Lung (tissue), 11 donors: ENCODE measurements at regions not wholly inside any gene's neighbourhood (a gene's known extent, or its start where the extent isn't known, plus 50 kb on each side); places are given as distances from the start of the nearest gene placed in this dataset.

ENCODE experiments used
- ATAC-seq: fragments of 200-7000 bp; cut with Tn5 transposase; one replicate; pipeline ENCODE4 v1.9.1; 2020; ENCODE audit warnings: moderate number of reproducible peaks; ENCODE audit not compliant: insufficient read depth, low FRiP score
- DNase-seq, 3 donors: peaks; one replicate each; pipeline ENCODE4 v3.0.0-alpha.2; 2013 to 2017
- H3K27ac ChIP-seq, 2 donors: one replicate each; pipeline ENCODE4 v1.5.1; 2013; ENCODE audit warnings: mild to moderate bottlenecking in 2 of 2, moderate library complexity in 2 of 2, control low read depth in 1 of 2, inconsistent platforms in 1 of 2, low read depth in 1 of 2, low read length in 1 of 2
- H3K27me3 ChIP-seq, 3 donors: one replicate each; pipeline ENCODE4 v1.5.1; 2013; ENCODE audit warnings: low read length in 2 of 3; ENCODE audit not compliant: control insufficient read depth in 3 of 3, insufficient read depth in 3 of 3
- H3K36me3 ChIP-seq, 4 donors: one replicate each; pipeline ENCODE4 v1.5.1; 2013; ENCODE audit warnings: low read length in 4 of 4, mild to moderate bottlenecking in 1 of 4, moderate library complexity in 1 of 4; ENCODE audit not compliant: control insufficient read depth in 4 of 4, insufficient read depth in 4 of 4
- H3K4me1 ChIP-seq, 5 donors: one replicate each; pipeline ENCODE4 v1.5.1; 2013; ENCODE audit warnings: low read length in 5 of 5, mild to moderate bottlenecking in 2 of 5, moderate library complexity in 1 of 5; ENCODE audit not compliant: control insufficient read depth in 5 of 5, insufficient read depth in 5 of 5
- H3K4me3 ChIP-seq: one replicate; pipeline ENCODE4 v1.5.1; 2013; ENCODE audit warnings: mild to moderate bottlenecking, control low read depth, moderate library complexity
- H3K9ac ChIP-seq, 2 donors: one replicate each; pipeline ENCODE4 v1.5.1; 2013; ENCODE audit warnings: low read length in 2 of 2, control low read depth in 1 of 2; ENCODE audit not compliant: insufficient read depth in 1 of 2
- H3K9me3 ChIP-seq, 4 donors: one replicate each; pipeline ENCODE4 v1.5.1; 2013; ENCODE audit warnings: low read length in 3 of 4, mild to moderate bottlenecking in 1 of 4, moderate library complexity in 1 of 4; ENCODE audit not compliant: control insufficient read depth in 4 of 4, insufficient read depth in 3 of 4
- WGBS, 2 donors: extraction: QIAGEN DNeasy Blood & Tissue Kit; methylation state at CpG; one replicate each; pipeline ENCODE4 v1.1.7; 2013; 5-methylcytosine and 5-hydroxymethylcytosine counted together
- TF ChIP-seq, protein P1 (sequence below): IDR thresholded peaks from 2 replicates; pipeline ENCODE4 v1.5.1; 2012; ENCODE audit warnings: mild to moderate bottlenecking; ENCODE audit errors: control extremely low read depth, extremely low read depth
- donor health status: control.
- donor health status: control.
- donor health status: Bipolar disorder and iron deficiency.
- donor health status: healthy.
- donor health status: DM: yes; HTN: yes; CAD: no.

DNA sequence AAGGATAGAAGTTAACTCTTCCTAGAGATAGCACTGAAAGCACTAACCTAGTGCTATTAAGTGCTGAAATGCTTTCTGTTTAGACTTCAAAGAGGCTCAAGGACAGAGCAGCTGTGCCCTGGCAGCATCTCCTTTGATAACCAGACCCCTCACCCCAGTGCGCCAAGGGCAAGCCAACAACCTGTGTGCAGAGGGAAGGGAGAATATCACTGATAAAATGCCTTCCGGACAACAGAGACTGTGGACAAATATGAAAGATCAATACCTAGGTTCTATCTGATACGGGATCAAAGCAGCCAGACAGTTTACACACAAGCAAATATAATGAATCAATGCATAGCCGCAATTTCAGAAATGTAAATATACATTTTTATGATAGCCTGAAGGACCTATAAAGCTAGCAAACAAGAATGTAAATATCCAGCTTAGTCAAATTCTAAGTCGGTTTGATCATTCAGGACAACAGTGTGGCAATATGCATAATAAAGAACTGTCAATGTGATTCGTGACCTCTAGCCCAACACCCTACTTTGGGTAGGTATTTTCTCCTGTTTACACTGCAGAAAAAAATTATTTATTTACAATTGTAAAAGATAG is 91.8 kb upstream of the RFX8 start:
- H3K4me3 ChIP-seq: no peak overlapping the region
- H3K9ac ChIP-seq: no peak overlapping the region
- DNase-seq (no peak), ATAC-seq (no peak)
- no peaks in the 10 kb centered on the region for H3K36me3 ChIP-seq
- TF ChIP-seq, protein P1, sequence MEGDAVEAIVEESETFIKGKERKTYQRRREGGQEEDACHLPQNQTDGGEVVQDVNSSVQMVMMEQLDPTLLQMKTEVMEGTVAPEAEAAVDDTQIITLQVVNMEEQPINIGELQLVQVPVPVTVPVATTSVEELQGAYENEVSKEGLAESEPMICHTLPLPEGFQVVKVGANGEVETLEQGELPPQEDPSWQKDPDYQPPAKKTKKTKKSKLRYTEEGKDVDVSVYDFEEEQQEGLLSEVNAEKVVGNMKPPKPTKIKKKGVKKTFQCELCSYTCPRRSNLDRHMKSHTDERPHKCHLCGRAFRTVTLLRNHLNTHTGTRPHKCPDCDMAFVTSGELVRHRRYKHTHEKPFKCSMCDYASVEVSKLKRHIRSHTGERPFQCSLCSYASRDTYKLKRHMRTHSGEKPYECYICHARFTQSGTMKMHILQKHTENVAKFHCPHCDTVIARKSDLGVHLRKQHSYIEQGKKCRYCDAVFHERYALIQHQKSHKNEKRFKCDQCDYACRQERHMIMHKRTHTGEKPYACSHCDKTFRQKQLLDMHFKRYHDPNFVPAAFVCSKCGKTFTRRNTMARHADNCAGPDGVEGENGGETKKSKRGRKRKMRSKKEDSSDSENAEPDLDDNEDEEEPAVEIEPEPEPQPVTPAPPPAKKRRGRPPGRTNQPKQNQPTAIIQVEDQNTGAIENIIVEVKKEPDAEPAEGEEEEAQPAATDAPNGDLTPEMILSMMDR: no peak
- peaks cover 0 to 28% (median 3%) of the 10 kb centered on the region in 5 donors for H3K4me1 ChIP-seq
- WGBS, 2 donors: 74 to 87% methylated on average over 6 of the region's 6 CpGs
- H3K27ac ChIP-seq: no peak overlapping the region
- no peaks in the 10 kb centered on the region for H3K9me3 ChIP-seq
- no peaks in the 10 kb centered on the region for H3K27me3 ChIP-seq

DNA sequence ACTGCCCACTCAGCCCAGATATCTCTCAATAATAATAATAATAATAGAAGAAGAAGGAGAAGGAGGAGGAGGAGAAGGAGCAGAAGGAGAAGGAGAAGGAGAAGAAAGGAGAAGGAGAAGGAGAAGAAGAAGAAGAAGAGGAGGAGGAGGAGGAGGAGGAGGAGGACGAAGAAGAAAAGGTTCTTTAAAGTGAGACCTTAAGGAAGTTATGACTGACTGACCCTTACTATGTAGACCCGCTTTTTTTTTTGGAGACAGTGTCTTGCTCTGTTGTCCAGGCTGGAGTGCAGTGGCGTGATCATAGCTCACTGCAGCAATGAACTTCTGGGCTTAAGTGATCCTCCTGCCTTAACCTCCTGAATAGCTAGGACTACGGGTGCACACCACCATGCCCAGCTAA is 88.9 kb upstream of the RFX8 start:
- peaks cover 3 to 36% (median 11%) of the 10 kb centered on the region in 5 donors for H3K4me1 ChIP-seq
- 93 to 95% methylated on average over 4 of the region's 4 CpGs for WGBS, 2 donors
- ATAC-seq (no peak), DNase-seq (no peak)
- peaks cover 0 to 4% (median 0%) of the 10 kb centered on the region in 4 donors for H3K9me3 ChIP-seq
- no peaks in the 10 kb centered on the region for H3K27me3 ChIP-seq
- no peak overlapping the region for H3K4me3 ChIP-seq
- H3K27ac ChIP-seq: no peak overlapping the region
- H3K36me3 ChIP-seq: no peaks in the 10 kb centered on the region
- no peak overlapping the region for H3K9ac ChIP-seq
- TF ChIP-seq, protein P1: no peak

DNA sequence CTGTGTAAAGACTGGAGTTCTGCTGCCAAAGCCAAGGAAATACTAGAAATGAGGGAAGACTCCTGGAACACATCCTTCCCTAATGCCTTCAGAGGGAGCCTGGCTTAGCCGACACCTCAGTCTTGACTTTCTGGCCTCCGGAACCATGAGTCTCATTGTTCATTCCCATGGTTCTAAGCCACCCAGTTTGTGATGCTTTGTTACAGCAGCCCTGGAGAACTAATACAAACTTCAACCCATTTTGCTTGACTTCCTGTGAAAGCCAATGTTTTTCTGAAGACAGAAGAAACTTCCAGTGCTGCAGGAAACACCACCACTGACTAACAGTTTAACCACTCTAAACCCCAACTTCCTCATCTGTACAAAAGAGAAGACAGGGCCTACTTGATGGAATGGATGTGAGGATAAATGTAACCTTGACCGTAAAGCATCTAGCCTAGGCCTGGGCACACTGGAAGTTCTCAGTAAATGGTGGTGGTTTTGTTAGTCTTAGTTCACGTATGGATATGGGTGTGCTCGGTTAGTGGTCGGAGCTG is 85.9 kb upstream of the RFX8 start:
- Histone ChIP-seq H3K36me3 (no peaks in the 10 kb centered on the region), H3K9me3 (peaks cover 0 to 4% (median 0%) of the 10 kb centered on the region in 4 donors), H3K4me1 (peaks cover 3 to 36% (median 18%) of the 10 kb centered on the region in 5 donors), H3K9ac (no peak overlapping the region), H3K27me3 (no peaks in the 10 kb centered on the region), H3K4me3 (no peak overlapping the region), H3K27ac (no peak overlapping the region)
- WGBS, 2 donors: 80 to 87% methylated on average over 6 of the region's 6 CpGs
- DNase-seq (no peak), ATAC-seq (no peak)
- TF ChIP-seq, protein P1: no peak
